Gastrocnemius medialis (tissue), 4 donors: ENCODE measurements at regions not wholly inside any gene's neighbourhood (a gene's known extent, or its start where the extent isn't known, plus 50 kb on each side); places are given as distances from the start of the nearest gene placed in this dataset.

Source experiments
- CTCF ChIP-seq, 5 experiments: fragments of 450-650 bp in 3 of 5; fragments of 200-600 bp in 2 of 5; sonication (generic) in 2 of 5; IDR thresholded peaks in 4 of 5; conservative IDR thresholded peaks in 1 of 5; 1 replicate in 4 of 5; 2 replicates in 1 of 5; pipeline ENCODE4 v1.5.1; 2016 to 2019; ENCODE audit warnings: antibody characterized with exemption in 5 of 5, mild to moderate bottlenecking in 3 of 5, moderate library complexity in 3 of 5
- POLR2A ChIP-seq, 2 donors: fragments of 450-650 bp; IDR thresholded peaks; one replicate each; pipeline ENCODE4 v1.6.1; 2017; ENCODE audit warnings: antibody characterized with exemption in 2 of 2, mild to moderate bottlenecking in 2 of 2, moderate library complexity in 2 of 2

- no peak for TF ChIP-seq CTCF (IDR thresholded peaks at IDR 0.05 in 4 of 5, conservative IDR thresholded peaks at IDR 0.05 in 1 of 5)
- no peak for TF ChIP-seq POLR2A (IDR thresholded peaks at IDR 0.05)
These were observed 158.8 kb downstream of the FOXA2 start for GRCh38 chr20:22425344-22426295.
